AG04450 (cell line): ENCODE measurements at regions not wholly inside any gene's neighbourhood (a gene's known extent, or its start where the extent isn't known, plus 50 kb on each side); places are given as distances from the start of the nearest gene placed in this dataset.
A peak's percentile ranks its signal among the peaks of the same experiment; 100 is the strongest.

Experiments used
- CTCF ChIA-PET: fragments of 300-600, 350-600 bp; formaldehyde crosslinking; extraction: SDS; loops from one replicate; lab custom pipeline; 2022; ENCODE audit warnings: antibody characterized with exemption, inconsistent platforms; lab: Charles Lee
- POLR2A ChIA-PET: fragments of 350-600 bp; formaldehyde crosslinking; extraction: SDS; loops from one replicate; lab custom pipeline; 2021; ENCODE audit warnings: antibody characterized with exemption, inconsistent platforms; lab: Yijun Ruan, JAX
- DNase-seq: peaks from one replicate; pipeline ENCODE4 v3.0.0-alpha.2; 2011; ENCODE audit warnings: low read depth, low spot score
- H3K27ac ChIP-seq: one replicate; pipeline ENCODE4 v1.5.1; 2012; ENCODE audit warnings: low read depth, low read length, control low read depth
- H3K27me3 ChIP-seq: one replicate; pipeline ENCODE4 v1.6.0; 2012; ENCODE audit warnings: low read length; ENCODE audit not compliant: control insufficient read depth, insufficient read depth
- H3K4me3 ChIP-seq: 2 replicates; pipeline ENCODE4 v1.5.1; 2011; ENCODE audit warnings: mild to moderate bottlenecking, low read depth, low read length, control low read depth
- H3K9me3 ChIP-seq: 2 replicates; pipeline ENCODE4 v1.5.1; 2012; ENCODE audit warnings: low read length; ENCODE audit not compliant: control insufficient read depth, insufficient read depth
- CTCF ChIP-seq: IDR thresholded peaks from 2 replicates; pipeline ENCODE4 v1.5.1; 2011; ENCODE audit warnings: low read depth, low read length, control low read depth, inconsistent platforms

- H3K27me3 ChIP-seq: peaks cover 15% of the 10 kb centered on the region
- no peak overlapping the region for H3K4me3 ChIP-seq
- no peak overlapping the region for H3K27ac ChIP-seq
- TF ChIP-seq CTCF: no peak
- no peaks in the 10 kb centered on the region for H3K9me3 ChIP-seq
- POLR2A ChIA-PET: no interaction called here
- CTCF ChIA-PET: interaction anchor here (0.8 to 7.6 kb wide), 5 partner anchors 10 to 288 kb away, joined by 3 to 176 read pairs (median 10); partner anchors contain the start of gene ARHGEF3
- DNase-seq: no peak
These were observed 69.8 kb upstream of the SPATA12 start for GRCh38 chr3:56990641-56991015.

GRCh38 chr3:56989977-56990640 lies 70.4 kb upstream of the SPATA12 start:
- no peak overlapping the region for H3K4me3 ChIP-seq
- H3K27ac ChIP-seq: no peak overlapping the region
- ChIA-PET POLR2A (interaction anchor here (0.6 kb wide), 1 partner anchor 297 kb away, joined by 4 read pairs; no protein-coding TSS in a partner anchor), CTCF (interaction anchor here (0.8 to 7.6 kb wide), 12 partner anchors 7 to 324 kb away, joined by 3 to 176 read pairs (median 10); partner anchors contain the start of gene ARHGEF3)
- DNase-seq: no peak
- H3K27me3 ChIP-seq: peaks cover 15% of the 10 kb centered on the region
- no peaks in the 10 kb centered on the region for H3K9me3 ChIP-seq
- TF ChIP-seq CTCF: no peak

GRCh38 chr3:56989169-56989976 lies 71.1 kb upstream of the SPATA12 start:
- no peak for DNase-seq
- H3K27me3 ChIP-seq: peaks cover 15% of the 10 kb centered on the region
- TF ChIP-seq CTCF: no peak
- H3K27ac ChIP-seq: no peak overlapping the region
- POLR2A ChIA-PET: interaction anchor here (0.6 to 1.2 kb wide), 5 partner anchors 71 to 306 kb away, joined by 3 to 5 read pairs (median 3); partner anchors contain the start of gene TASOR
- no peak overlapping the region for H3K4me3 ChIP-seq
- CTCF ChIA-PET: interaction anchor here (0.6 to 7.6 kb wide), 46 partner anchors 7 to 648 kb away, joined by 3 to 176 read pairs (median 4); partner anchors contain the start of gene ARHGEF3
- H3K9me3 ChIP-seq: no peaks in the 10 kb centered on the region

- ChIA-PET CTCF (interaction anchor here (0.6 to 7.6 kb wide), 56 partner anchors 8 to 647 kb away, joined by 3 to 176 read pairs (median 4); partner anchors contain the start of gene ARHGEF3), POLR2A (interaction anchor here (0.7 to 1.2 kb wide), 4 partner anchors 70 to 306 kb away, joined by 3 to 5 read pairs (median 3); partner anchors contain the start of gene TASOR)
- no peaks in the 10 kb centered on the region for H3K9me3 ChIP-seq
These were observed 71.9 kb upstream of the SPATA12 start for GRCh38 chr3:56988458-56989168.

More at GRCh38 chr3:56988458-56989168, 71.9 kb upstream of the SPATA12 start:
- Histone ChIP-seq H3K27me3 (peaks cover 15% of the 10 kb centered on the region), H3K27ac (no peak overlapping the region), H3K4me3 (no peak overlapping the region)
- peak; percentile 58 for DNase-seq
- peak; percentile 75 for TF ChIP-seq CTCF
